GM23338 (cell line): ENCODE measurements at regions not wholly inside any gene's neighbourhood (a gene's known extent, or its start where the extent isn't known, plus 50 kb on each side); places are given as distances from the start of the nearest gene placed in this dataset.

ENCODE experiments used
- ATAC-seq: fragments of 200-7000 bp; cut with Tn5 transposase; 3 replicates; pipeline ENCODE4 v1.9.1; 2020
- DNase-seq: peaks from one replicate; pipeline ENCODE4 v3.0.0-alpha.2; 2015; ENCODE audit warnings: low spot score
- H2AFZ ChIP-seq: fragments of 200-600 bp; sonication (generic); 2 replicates; pipeline ENCODE4 v1.8.0; 2016; ENCODE audit warnings: antibody characterized with exemption, mild to moderate bottlenecking, moderate library complexity
- H3F3A ChIP-seq: fragments of 200-600 bp; sonication (generic); replicated peaks from 2 replicates; pipeline ENCODE4 v1.8.0; 2017; ENCODE audit warnings: antibody characterized with exemption, mixed run types, low read depth
- H3K27ac ChIP-seq: fragments of 200-600 bp; sonication (generic); 2 replicates; pipeline ENCODE4 v1.6.1; 2016; ENCODE audit warnings: low read depth
- H3K27me3 ChIP-seq: fragments of 200-600 bp; sonication (generic); 2 replicates; pipeline ENCODE4 v1.8.0; 2016; ENCODE audit warnings: mild to moderate bottlenecking, mixed run types, moderate library complexity; ENCODE audit not compliant: insufficient read depth
- H3K36me3 ChIP-seq: fragments of 200-600 bp; sonication (generic); 2 replicates; pipeline ENCODE4 v1.8.0; 2016; ENCODE audit warnings: mild to moderate bottlenecking; ENCODE audit not compliant: insufficient read depth
- H3K4me1 ChIP-seq: fragments of 200-600 bp; sonication (generic); 2 replicates; pipeline ENCODE4 v1.8.0; 2016; ENCODE audit warnings: mild to moderate bottlenecking, moderate library complexity; ENCODE audit not compliant: insufficient read depth
- H3K4me2 ChIP-seq: fragments of 200-600 bp; sonication (generic); 2 replicates; pipeline ENCODE4 v1.7.1; 2017; ENCODE audit warnings: mixed run types
- H3K4me3 ChIP-seq: fragments of 200-600 bp; sonication (generic); 2 replicates; pipeline ENCODE4 v1.6.1; 2016; ENCODE audit warnings: mixed run types
- H3K79me2 ChIP-seq: fragments of 200-600 bp; sonication (generic); replicated peaks from 2 replicates; pipeline ENCODE4 v1.8.0; 2017; ENCODE audit warnings: mild to moderate bottlenecking; ENCODE audit not compliant: insufficient read depth
- H3K9me2 ChIP-seq: fragments of 200-600 bp; sonication (generic); 2 replicates; pipeline ENCODE4 v1.8.0; 2017; ENCODE audit not compliant: insufficient read depth
- H4K20me1 ChIP-seq: fragments of 200-600 bp; sonication (generic); replicated peaks from 2 replicates; pipeline ENCODE4 v1.8.0; 2017; ENCODE audit warnings: mild to moderate bottlenecking; ENCODE audit not compliant: insufficient read depth
- H3K27ac Mint-ChIP-seq: 2 replicates; pipeline ENCODE4 v1.8.0; 2020; ENCODE audit warnings: inconsistent platforms, mild to moderate bottlenecking, moderate library complexity, mixed read lengths
- H3K27me3 Mint-ChIP-seq: 3 replicates; pipeline ENCODE4 v1.8.0; 2022; ENCODE audit warnings: low read depth, mild to moderate bottlenecking, moderate library complexity, mixed read lengths, inconsistent platforms; ENCODE audit not compliant: insufficient read depth, poor library complexity
- H3K36me3 Mint-ChIP-seq: 3 replicates; pipeline ENCODE4 v1.8.0; 2021; ENCODE audit warnings: low read depth, mild to moderate bottlenecking, inconsistent platforms, moderate library complexity, mixed read lengths
- H3K4me1 Mint-ChIP-seq: 3 replicates; pipeline ENCODE4 v1.8.0; 2020; ENCODE audit warnings: mild to moderate bottlenecking, inconsistent platforms, mixed read lengths
- H3K4me3 Mint-ChIP-seq: 3 replicates; pipeline ENCODE4 v1.8.0; 2021; ENCODE audit warnings: moderate library complexity, mild to moderate bottlenecking, inconsistent platforms, mixed read lengths
- H3K9me3 Mint-ChIP-seq: 3 replicates; pipeline ENCODE4 v1.8.0; 2020; ENCODE audit warnings: moderate library complexity, mild to moderate bottlenecking, inconsistent platforms, mixed read lengths
- ETS1 ChIP-seq: IDR thresholded peaks from 2 replicates; pipeline ENCODE4 v1.6.1; 2016; ENCODE audit warnings: antibody characterized with exemption
- EZH2 ChIP-seq: fragments of 200-600 bp; sonication (generic); IDR thresholded peaks from one replicate; pipeline ENCODE4 v1.8.0; 2017; ENCODE audit warnings: antibody characterized with exemption, mild to moderate bottlenecking, low read depth; ENCODE audit not compliant: unreplicated experiment
- POLR2AphosphoS5 ChIP-seq: IDR thresholded peaks from 2 replicates; pipeline ENCODE4 v1.6.1; 2016; ENCODE audit warnings: antibody characterized with exemption, low read depth
- REST ChIP-seq: IDR thresholded peaks from one replicate; pipeline ENCODE4 v1.6.1; 2018; ENCODE audit warnings: antibody characterized with exemption; ENCODE audit not compliant: unreplicated experiment
- ZNF462 ChIP-seq: fragments of 250-450 bp; sonication (Bioruptor Pico); IDR thresholded peaks from 2 replicates; pipeline ENCODE4 v1.5.0; 2020; ENCODE audit warnings: mild to moderate bottlenecking, moderate library complexity

- Histone ChIP-seq H3F3A (no peaks in the 10 kb centered on the region), H3K4me2 (no peak overlapping the region), H3K27ac (no peak overlapping the region), H3K4me1 (no peaks in the 10 kb centered on the region), H4K20me1 (no peaks in the 10 kb centered on the region), H3K79me2 (no peaks in the 10 kb centered on the region), H3K4me3 (no peak overlapping the region), H3K36me3 (no peaks in the 10 kb centered on the region), H2AFZ (0 out of 2 replicates have a peak overlapping the region, but pooled peaks have one; percentile 79), H3K27me3 (no peaks in the 10 kb centered on the region), H3K9me2 (0 out of 2 replicates have a peak, but pooled peaks cover 5% of the 10 kb centered on the region)
- Mint-ChIP-seq H3K36me3 (no peaks in the 10 kb centered on the region), H3K4me1 (peaks cover 18% of the 10 kb centered on the region), H3K4me3 (no peak overlapping the region), H3K9me3 (no peaks in the 10 kb centered on the region), H3K27me3 (peaks cover 3% of the 10 kb centered on the region), H3K27ac (no peak overlapping the region)
- ATAC-seq (no peak), DNase-seq (no peak)
- no peak for TF ChIP-seq REST
- no peak for TF ChIP-seq EZH2
- no peak for TF ChIP-seq ZNF462 (CRISPR knock-in tag)
- no peak for TF ChIP-seq ETS1
- TF ChIP-seq POLR2AphosphoS5 = no peak
Measured at GRCh38 chr5:61748121-61748520, 416.1 kb downstream of the ZSWIM6 start.
